PC-9 (cell line): ENCODE measurements at regions not wholly inside any gene's neighbourhood (a gene's known extent, or its start where the extent isn't known, plus 50 kb on each side); places are given as distances from the start of the nearest gene placed in this dataset.
"Not testable (repeated sequence)": the region's sequence is repeated elsewhere in the genome, so short reads cannot be mapped to it uniquely, and the experiment has no call there.

Experiments
- BruUV-seq: library from RNA; stranded (reverse); fragments of 400-500 nt; replicated peaks from 2 replicates; lab custom pipeline; 2021; lab: Mats Ljungman, UMichigan
- CTCF ChIA-PET: fragments of 300-600 bp; sonication (Branson Sonifier 250); formaldehyde crosslinking; loops from one replicate; lab custom pipeline; 2022; ENCODE audit warnings: antibody characterized with exemption; lab: Charles Lee
- POLR2A ChIA-PET: fragments of 300-600 bp; sonication (Branson Sonifier 250); formaldehyde crosslinking; loops from one replicate; lab custom pipeline; 2022; ENCODE audit warnings: antibody characterized with exemption; ENCODE audit not compliant: unreplicated experiment; lab: Charles Lee
- DNase-seq, 2 experiments: peaks; one replicate each; pipeline versions ENCODE4 v3.0.0 to v3.0.0-alpha.2; 2015 to 2022; ENCODE audit warnings: mixed read lengths in 1 of 2
- H2AFZ ChIP-seq: fragments of 200-600 bp; sonication (generic); 2 replicates; pipeline ENCODE4 v1.8.1; 2017; ENCODE audit warnings: antibody characterized with exemption
- H3F3A ChIP-seq: fragments of 200-600 bp; sonication (generic); 2 replicates; pipeline ENCODE4 v1.8.1; 2017; ENCODE audit warnings: antibody characterized with exemption, mild to moderate bottlenecking, low read depth; ENCODE audit not compliant: insufficient read depth
- H3K27ac ChIP-seq: fragments of 200-600 bp; sonication (generic); 2 replicates; pipeline ENCODE4 v1.6.1; 2016; ENCODE audit warnings: mixed run types
- H3K27me3 ChIP-seq: fragments of 200-600 bp; sonication (generic); 2 replicates; pipeline ENCODE4 v1.6.1; 2016; ENCODE audit warnings: low read depth, mixed run types; ENCODE audit not compliant: insufficient read depth
- H3K36me3 ChIP-seq: fragments of 200-600 bp; sonication (generic); 2 replicates; pipeline ENCODE4 v1.6.1; 2016; ENCODE audit warnings: low read depth, mixed run types
- H3K4me1 ChIP-seq: fragments of 200-600 bp; sonication (generic); replicated peaks from 2 replicates; pipeline ENCODE4 v1.6.1; 2016; ENCODE audit warnings: mixed run types; ENCODE audit not compliant: insufficient read depth
- H3K4me2 ChIP-seq: fragments of 200-600 bp; sonication (generic); 2 replicates; pipeline ENCODE4 v1.6.1; 2017; ENCODE audit warnings: mixed run types
- H3K4me3 ChIP-seq: fragments of 200-600 bp; sonication (generic); 2 replicates; pipeline ENCODE4 v1.6.1; 2016; ENCODE audit warnings: mixed run types
- H3K79me2 ChIP-seq: fragments of 200-600 bp; sonication (generic); 2 replicates; pipeline ENCODE4 v1.6.1; 2017; ENCODE audit warnings: low read depth, mixed run types
- H3K9me2 ChIP-seq: fragments of 200-600 bp; sonication (generic); 2 replicates; pipeline ENCODE4 v1.8.1; 2017; ENCODE audit warnings: mild to moderate bottlenecking; ENCODE audit not compliant: insufficient read depth
- H3K9me3 ChIP-seq: fragments of 200-600 bp; sonication (generic); 2 replicates; pipeline ENCODE4 v1.8.1; 2016; ENCODE audit warnings: low read depth; ENCODE audit not compliant: insufficient read depth
- H4K20me1 ChIP-seq: fragments of 200-600 bp; sonication (generic); 2 replicates; pipeline ENCODE4 v1.8.1; 2017; ENCODE audit not compliant: insufficient read depth
- intact Hi-C: fragments of 100-400 bp; cut with micrococcal nuclease; formaldehyde crosslinking; loops from one replicate; pipeline ENCODE4 v1.10.0; 2022; ENCODE audit not compliant: unreplicated experiment

- H3K79me2 ChIP-seq, BruUV-seq, H2AFZ ChIP-seq, H4K20me1 ChIP-seq, H3F3A ChIP-seq, intact Hi-C loops, H3K27ac ChIP-seq, H3K4me3 ChIP-seq, H3K27me3 ChIP-seq, H3K4me1 ChIP-seq, H3K9me3 ChIP-seq, H3K9me2 ChIP-seq, POLR2A ChIA-PET, DNase-seq, H3K36me3 ChIP-seq, CTCF ChIA-PET, H3K4me2 ChIP-seq: not testable (repeated sequence)
Measured at GRCh38 chr21:10342261-10342956, 179.0 kb upstream of the TPTE start.

- H3K4me2 ChIP-seq, H3K27me3 ChIP-seq, H3K4me1 ChIP-seq, H3F3A ChIP-seq, H3K36me3 ChIP-seq, BruUV-seq, CTCF ChIA-PET, H3K4me3 ChIP-seq, H3K9me3 ChIP-seq, H4K20me1 ChIP-seq, H3K79me2 ChIP-seq, DNase-seq, H3K27ac ChIP-seq, intact Hi-C loops, H2AFZ ChIP-seq, POLR2A ChIA-PET, H3K9me2 ChIP-seq: not testable (repeated sequence)
Measured at GRCh38 chr21:10343146-10343935, 178.0 kb upstream of the TPTE start.

GRCh38 chr21:10344266-10344665, 177.1 kb upstream of the TPTE start:
- H3K9me3 ChIP-seq, H3K79me2 ChIP-seq, BruUV-seq, H4K20me1 ChIP-seq, DNase-seq, H3K27me3 ChIP-seq, H3K4me3 ChIP-seq, H2AFZ ChIP-seq, H3K9me2 ChIP-seq, H3K27ac ChIP-seq, H3K36me3 ChIP-seq, CTCF ChIA-PET, H3K4me2 ChIP-seq, H3F3A ChIP-seq, intact Hi-C loops, POLR2A ChIA-PET, H3K4me1 ChIP-seq: not testable (repeated sequence)

- H3K4me3 ChIP-seq, H3K27me3 ChIP-seq, BruUV-seq, POLR2A ChIA-PET, H3K79me2 ChIP-seq, H3K9me2 ChIP-seq, DNase-seq, CTCF ChIA-PET, H3K4me1 ChIP-seq, H4K20me1 ChIP-seq, H3K36me3 ChIP-seq, H3K4me2 ChIP-seq, H3K27ac ChIP-seq, intact Hi-C loops, H3K9me3 ChIP-seq, H3F3A ChIP-seq, H2AFZ ChIP-seq: not testable (repeated sequence)
Measured at GRCh38 chr21:10345178-10345612, 176.2 kb upstream of the TPTE start.

- H3K36me3 ChIP-seq, H3F3A ChIP-seq, H3K27me3 ChIP-seq, intact Hi-C loops, BruUV-seq, H4K20me1 ChIP-seq, H3K27ac ChIP-seq, H3K4me3 ChIP-seq, H3K79me2 ChIP-seq, H3K9me2 ChIP-seq, DNase-seq, H2AFZ ChIP-seq, CTCF ChIA-PET, H3K4me2 ChIP-seq, H3K9me3 ChIP-seq, H3K4me1 ChIP-seq, POLR2A ChIA-PET: not testable (repeated sequence)
Measured at GRCh38 chr21:10346249-10346648, 175.1 kb upstream of the TPTE start.

GRCh38 chr21:10346933-10347615, 174.3 kb upstream of the TPTE start:
- H3K4me3 ChIP-seq, DNase-seq, H3K4me1 ChIP-seq, H2AFZ ChIP-seq, H4K20me1 ChIP-seq, H3K9me3 ChIP-seq, POLR2A ChIA-PET, H3K36me3 ChIP-seq, CTCF ChIA-PET, H3K27me3 ChIP-seq, H3K4me2 ChIP-seq, H3F3A ChIP-seq, intact Hi-C loops, H3K79me2 ChIP-seq, H3K9me2 ChIP-seq, BruUV-seq, H3K27ac ChIP-seq: not testable (repeated sequence)

GRCh38 chr21:10347675-10348074, 173.7 kb upstream of the TPTE start:
- H4K20me1 ChIP-seq, H3K9me2 ChIP-seq, BruUV-seq, POLR2A ChIA-PET, H3K79me2 ChIP-seq, CTCF ChIA-PET, H3K36me3 ChIP-seq, H3F3A ChIP-seq, H3K27ac ChIP-seq, H3K4me2 ChIP-seq, intact Hi-C loops, H2AFZ ChIP-seq, H3K4me1 ChIP-seq, H3K4me3 ChIP-seq, DNase-seq, H3K9me3 ChIP-seq, H3K27me3 ChIP-seq: not testable (repeated sequence)
